HL-60 (cell line): ENCODE measurements at regions not wholly inside any gene's neighbourhood (a gene's known extent, or its start where the extent isn't known, plus 50 kb on each side); places are given as distances from the start of the nearest gene placed in this dataset.

Experiments
- CTCF ChIP-seq: IDR thresholded peaks from one replicate; pipeline ENCODE4 v1.5.1; 2011; ENCODE audit warnings: low read length, control low read depth, inconsistent platforms; ENCODE audit not compliant: insufficient read depth
- GABPA ChIP-seq: IDR thresholded peaks from 2 replicates; pipeline ENCODE4 v1.6.1; 2012; ENCODE audit warnings: low read depth
- POLR2AphosphoS5 ChIP-seq: IDR thresholded peaks from 2 replicates; pipeline ENCODE4 v1.6.1; 2012; ENCODE audit warnings: low read depth
- REST ChIP-seq: IDR thresholded peaks from 2 replicates; pipeline ENCODE4 v1.6.1; 2012; ENCODE audit warnings: low read depth; ENCODE audit not compliant: insufficient replicate concordance
- SPI1 ChIP-seq: IDR thresholded peaks from 2 replicates; pipeline ENCODE4 v1.6.1; 2012; ENCODE audit warnings: low read depth, mild to moderate bottlenecking, borderline replicate concordance

GRCh38 chr21:20486303-20486702, 511.9 kb upstream of the NCAM2 start:
- TF ChIP-seq CTCF: no peak
- TF ChIP-seq POLR2AphosphoS5: no peak
- no peak for TF ChIP-seq SPI1
- TF ChIP-seq REST: no peak
- TF ChIP-seq GABPA: no peak
